ENCODE measurements at regions not wholly inside any gene's neighbourhood (a gene's known extent, or its start where the extent isn't known, plus 50 kb on each side); places are given as distances from the start of the nearest gene placed in this dataset.

DNA sequence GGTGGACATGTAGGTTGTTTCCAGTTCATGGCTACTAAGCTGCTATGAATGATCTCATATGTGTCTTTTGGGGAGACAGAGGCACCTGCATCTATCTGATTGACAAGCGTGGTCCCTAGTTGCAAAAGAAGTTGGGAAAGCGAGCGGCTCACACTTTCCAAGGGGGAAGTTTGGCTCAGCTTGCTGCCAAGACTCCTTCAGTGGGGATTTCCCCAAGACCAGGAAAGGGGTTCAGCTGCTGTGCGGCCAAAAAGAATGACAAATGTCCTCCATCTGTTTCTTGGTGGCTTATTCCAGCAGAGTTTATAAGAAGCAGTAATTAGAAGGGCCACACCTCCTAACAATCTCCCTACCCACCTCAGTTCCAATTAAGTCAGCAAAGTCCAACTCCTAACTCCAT lies 128.5 kb upstream of the GALNT2 start:
- DNase-seq: no peak

GRCh38 chr1:229940684-229941083 lies 126.4 kb upstream of the GALNT2 start:
- no peak for DNase-seq

- DNase-seq: no peak
Measured at GRCh38 chr1:229941160-229941559, 125.9 kb upstream of the GALNT2 start.

DNA sequence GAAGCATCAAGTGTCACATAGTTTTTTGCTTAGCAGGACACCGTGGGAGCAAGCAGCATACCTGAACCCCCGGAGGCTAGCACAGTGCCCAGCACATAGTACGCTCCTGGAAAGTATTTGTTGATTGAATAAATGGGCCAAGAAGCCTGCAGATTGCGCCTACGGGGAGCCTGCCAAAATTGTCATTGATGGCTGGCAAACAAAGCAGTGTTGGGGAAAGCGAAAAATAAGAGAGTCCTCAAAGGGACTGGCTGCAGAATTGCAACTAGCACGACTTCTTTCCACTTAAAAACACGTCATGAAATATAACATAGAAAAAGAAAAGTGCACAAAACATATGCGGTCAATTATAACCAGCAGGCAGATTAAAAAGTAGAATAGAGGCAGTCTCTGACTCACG lies 125.2 kb upstream of the GALNT2 start:
- DNase-seq: no peak

GRCh38 chr1:229942501-229942900 lies 124.5 kb upstream of the GALNT2 start:
- no peak for DNase-seq

DNA sequence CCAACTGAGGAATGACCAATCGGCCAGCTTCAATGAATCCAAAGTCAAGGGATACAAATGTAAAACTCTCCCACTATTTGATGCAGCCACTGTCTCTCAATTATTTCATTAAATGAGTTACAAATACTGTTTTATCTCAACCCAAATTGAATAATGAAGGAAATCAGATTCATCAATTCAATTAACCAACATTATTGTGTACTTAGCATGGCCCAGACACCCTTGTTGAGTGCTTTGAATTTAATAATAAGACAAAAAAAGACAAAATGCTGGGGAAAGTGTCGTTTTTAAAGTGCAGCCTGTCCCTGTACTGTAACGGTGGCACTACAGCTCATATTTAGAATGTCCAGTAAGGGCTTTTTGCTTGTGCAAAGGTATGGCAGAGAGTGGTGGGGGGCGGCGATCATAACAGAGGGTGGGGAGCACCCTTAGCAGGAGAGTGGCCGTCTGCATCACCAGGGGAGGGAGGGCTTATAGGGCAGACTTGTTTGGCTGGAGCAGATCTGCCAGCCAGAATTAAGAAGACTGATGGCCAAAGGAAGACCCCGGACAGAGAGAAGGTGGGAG lies 123.8 kb upstream of the GALNT2 start:
- DNase-seq: no peak

DNA sequence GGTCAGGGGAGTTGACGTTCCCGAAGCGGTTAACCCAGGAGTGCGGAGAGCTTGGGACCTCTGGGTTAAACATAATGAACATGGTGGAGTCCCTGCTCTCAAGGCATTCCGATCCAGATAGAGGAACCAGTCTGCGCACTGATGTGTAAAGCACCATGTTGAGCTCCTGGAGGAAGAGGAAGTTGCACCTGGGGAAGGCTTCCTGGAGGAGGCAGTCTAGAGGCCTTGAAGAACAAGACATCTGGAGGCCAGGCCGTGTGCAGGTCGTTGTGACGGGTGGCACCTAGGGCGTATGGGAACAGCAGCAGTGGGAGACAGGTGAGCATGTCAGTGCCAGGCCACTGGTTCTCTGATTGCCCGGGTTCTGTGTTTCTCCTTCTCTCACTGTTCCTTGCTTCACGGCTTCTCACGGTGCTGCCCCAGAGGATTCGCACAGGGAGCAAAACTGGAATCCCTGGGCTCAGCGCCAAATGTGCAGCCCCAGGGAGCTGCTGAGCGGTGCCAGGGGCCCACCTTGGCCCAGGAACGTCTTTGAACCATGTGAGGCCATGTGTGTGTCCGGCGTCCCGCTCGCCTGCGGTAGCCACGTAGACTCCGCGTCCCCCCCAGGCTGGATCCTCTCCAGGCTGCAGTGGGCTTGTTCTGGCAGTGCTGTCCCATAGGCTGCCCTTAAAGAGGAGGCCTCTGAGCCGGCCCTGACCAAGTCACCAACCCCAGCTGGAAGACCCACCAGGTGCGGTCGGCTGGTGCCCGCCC lies 122.9 kb upstream of the GALNT2 start:
- no peak for DNase-seq

DNA sequence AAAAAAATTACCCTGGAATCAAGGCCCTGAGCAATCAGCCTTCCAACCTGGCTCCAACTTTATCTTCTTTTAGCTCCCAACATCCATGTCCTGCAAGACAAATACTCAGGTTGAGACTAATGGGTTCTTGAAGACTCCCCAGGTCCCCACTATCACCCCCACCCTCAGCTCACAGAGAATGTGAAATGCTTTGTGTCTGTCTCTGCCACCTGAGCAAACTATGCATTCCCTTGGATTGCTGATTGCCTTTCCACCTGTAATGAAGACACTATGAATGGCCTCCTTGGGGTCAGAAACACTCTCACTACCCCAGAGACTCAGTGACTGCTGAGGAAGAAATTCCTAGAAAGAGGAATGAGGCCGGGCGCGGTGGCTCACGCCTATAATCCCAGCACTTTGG lies 121.2 kb upstream of the GALNT2 start:
- no peak for DNase-seq

DNA sequence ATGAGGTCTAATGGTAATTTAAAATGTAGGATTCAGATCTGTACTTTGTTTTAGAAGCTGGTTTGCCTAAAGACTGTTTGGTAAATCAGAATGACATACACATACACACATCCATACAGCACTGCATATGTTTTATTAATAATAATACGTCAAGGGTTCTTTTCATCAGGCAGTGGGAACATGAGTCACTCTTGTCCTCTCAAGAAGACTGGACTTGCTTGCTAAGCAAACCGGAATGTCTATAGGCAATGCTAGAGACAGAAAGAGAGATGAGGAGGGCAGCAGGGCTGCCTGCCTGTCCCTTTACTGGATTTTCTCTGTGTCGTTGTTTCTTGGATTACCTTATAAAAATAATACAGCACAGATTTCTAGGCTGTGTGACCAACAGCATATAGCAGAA lies 119.1 kb upstream of the GALNT2 start:
- DNase-seq: no peak

DNA sequence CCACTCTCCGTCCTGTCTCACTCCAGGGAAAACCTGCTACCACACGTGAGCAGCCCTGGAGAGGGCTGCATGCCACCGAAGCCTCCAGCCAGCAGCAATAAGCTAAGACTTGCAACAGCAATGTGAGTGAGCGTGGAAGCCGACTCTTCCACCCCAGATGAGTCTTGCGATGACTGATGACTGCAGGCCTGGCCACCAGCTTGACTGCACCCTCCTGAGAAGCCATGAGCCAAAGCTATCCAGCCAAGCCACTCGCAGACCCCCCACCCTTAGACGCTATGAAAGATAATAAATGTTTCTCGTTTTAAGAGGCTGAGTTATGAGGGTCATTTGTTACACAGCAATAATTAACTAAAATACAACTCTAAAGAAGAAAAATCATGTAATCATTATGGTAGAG lies 118.6 kb upstream of the GALNT2 start:
- DNase-seq: no peak

DNA sequence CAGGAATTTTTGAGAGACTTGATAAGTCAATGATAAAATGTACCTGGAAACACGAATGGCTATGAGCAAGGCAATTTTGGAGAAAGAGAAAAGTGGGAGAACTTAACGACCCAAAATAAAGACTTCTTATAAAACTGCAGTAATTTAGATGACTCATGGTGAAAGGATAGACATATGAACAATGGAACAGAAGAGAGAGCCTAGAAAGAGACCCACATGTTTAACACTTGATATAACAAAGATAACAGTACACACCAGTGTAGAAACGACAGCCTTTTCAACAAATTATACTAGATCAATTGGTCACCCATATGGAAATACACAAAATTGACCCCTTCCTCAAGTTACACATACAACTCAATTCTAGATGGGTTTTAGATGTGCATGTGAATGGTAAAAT lies 117.5 kb upstream of the GALNT2 start:
- DNase-seq: no peak

GRCh38 chr1:229950020-229950419 lies 117.0 kb upstream of the GALNT2 start:
- DNase-seq: no peak

DNA sequence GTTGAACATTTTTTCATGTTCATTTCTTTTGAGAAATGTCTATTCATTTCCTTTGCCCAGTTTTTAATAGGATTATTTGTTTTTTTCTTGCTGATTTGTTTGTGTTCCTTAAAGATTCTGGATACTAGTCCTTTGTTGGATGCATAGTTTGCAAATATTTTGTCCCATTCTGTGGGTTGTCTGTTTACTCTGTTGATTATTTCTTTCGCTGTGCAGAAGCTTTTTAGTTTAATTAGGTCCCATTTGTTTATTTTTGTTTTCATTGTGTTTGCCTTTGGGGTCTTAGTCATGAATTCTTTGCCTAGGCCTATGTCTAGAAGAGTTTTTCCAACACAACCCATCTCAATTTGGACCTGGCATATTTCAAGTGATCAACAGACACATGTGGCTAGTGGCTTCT lies 116.1 kb upstream of the GALNT2 start:
- no peak for DNase-seq

DNA sequence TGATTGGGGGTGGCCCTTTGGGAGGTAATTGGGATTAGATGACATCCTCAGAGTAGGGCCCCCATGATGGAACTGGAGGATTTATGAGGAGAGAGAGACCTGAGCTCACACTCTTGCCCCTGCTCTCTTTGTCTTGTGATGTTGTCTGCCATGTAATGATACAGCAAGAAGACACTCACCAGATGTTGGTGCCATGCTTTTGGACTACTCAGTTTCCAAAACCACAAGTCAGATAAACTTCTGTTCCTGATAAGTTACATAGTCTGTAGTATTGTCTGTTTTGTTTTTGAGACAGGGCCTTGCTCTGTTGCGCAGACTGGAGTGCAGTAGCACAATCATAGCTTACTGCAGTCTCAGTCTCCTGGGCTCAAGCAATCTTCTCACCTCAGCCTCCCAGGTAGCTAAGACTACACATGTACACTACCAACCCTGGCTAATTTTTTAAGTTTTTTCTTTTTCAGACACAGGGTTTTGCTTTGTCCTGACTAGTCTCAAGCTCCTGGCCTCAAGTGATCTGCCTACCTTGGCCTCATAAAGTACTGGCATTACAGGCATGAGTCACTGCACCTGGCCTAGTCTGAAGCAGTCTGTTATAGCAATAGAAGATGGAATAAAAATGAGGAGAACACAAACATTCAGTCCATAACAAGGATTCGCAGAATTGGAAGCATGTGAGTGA lies 115.0 kb upstream of the GALNT2 start:
- no peak for DNase-seq

DNA sequence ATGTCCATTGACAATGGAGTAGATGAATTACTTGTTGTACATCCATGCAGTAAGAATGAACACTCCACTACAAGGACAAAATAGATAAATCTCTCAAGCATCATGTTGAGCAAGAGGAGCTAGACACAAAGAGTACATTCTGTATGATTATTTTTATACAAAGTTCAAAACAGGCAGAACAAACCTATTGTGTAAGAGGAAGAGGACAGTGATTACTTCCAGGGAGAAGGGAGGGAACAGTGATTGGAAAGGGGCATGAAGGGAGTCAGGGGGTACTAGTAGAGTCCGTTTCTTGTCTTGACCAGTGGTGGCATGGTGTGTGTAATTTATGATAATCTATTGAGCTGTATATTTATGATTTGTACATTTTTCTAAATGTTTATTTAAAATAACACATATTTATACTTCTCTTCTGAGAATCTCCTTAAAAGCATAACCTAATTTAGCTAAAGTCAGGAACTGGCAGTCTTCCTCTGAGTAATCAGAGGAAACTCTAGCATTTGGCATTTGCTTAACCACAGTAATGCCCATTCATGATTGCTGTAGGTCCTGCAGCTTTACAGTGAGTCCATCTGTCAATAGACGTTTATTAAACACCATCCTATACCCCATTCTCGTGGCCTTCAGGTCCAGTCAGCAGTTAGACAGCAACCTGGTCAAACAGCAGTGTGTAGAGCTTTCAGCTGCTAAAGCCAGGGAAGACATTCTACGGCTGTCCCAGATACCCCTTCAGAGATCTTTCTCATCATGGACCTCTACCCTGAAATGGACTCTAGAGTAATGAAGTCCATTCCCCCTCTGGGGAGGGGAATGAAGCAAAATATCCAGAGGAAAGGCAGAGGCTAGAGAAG lies 114.1 kb upstream of the GALNT2 start:
- no peak for DNase-seq

DNA sequence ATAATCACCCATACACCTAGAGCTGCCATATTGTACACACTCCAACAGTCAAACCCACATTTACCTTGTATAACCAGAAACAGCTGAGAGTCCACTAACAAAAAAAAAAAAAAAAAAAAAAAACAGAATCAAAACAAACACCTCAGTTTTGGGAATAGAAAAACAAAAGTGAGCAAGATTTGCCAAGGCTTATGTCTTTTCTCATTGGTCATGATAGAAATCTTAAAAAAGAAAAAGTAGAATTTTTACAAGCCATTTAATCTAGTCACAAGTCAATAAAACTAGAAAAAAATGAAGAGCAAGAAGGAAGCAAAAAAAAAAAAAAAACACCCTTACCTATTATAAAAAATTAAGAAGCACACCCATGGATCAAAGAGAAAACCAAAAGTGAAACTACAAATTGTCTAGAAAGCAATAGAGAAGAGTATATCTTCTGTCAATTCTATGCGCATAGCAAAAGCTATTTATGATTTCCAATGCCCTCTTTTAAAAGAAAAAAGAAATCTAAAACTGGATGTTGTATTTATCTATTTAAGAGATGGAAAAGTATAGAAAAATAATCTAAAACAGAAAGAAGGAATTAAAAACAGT lies 113.2 kb upstream of the GALNT2 start:
- no peak for DNase-seq

DNA sequence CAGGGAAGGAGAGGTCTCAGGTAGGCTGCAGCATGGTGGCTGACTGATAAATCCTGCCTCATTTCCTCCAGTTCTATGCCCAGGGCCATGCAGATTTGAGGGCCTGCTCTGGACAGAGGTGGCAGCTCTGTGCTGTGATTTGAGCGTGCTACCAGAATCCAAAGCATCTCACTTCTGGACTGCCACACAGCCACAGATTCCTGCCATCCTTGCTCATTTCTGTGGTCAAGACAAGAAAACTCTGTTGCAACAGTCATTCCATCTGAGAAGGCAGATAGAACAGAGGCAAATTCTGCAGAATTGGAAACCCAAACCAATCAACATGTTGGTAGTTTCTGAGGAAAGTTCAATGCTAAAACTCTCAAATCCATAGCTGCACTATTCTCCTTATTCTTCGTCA lies 102.8 kb upstream of the GALNT2 start:
- DNase-seq: no peak

DNA sequence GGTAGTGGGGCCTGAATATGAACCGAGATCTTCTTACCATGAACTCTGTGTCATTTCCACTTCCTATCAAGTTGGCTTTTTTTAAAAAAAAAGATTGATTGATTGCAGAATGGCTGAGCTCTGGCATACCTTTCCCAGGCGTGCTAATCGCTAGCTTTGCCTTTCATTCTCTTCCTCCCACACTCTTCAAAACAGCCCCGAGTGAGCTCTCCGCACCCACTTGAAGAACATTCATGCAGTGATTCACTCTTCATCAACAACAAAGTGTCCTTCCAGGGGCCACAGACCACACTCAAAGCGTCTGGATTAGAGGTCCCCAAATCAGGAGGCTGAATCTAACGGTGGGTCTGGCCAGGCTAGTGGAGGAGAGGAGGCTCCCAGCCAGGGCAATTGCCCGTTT lies 96.3 kb upstream of the GALNT2 start:
- no peak for DNase-seq

DNA sequence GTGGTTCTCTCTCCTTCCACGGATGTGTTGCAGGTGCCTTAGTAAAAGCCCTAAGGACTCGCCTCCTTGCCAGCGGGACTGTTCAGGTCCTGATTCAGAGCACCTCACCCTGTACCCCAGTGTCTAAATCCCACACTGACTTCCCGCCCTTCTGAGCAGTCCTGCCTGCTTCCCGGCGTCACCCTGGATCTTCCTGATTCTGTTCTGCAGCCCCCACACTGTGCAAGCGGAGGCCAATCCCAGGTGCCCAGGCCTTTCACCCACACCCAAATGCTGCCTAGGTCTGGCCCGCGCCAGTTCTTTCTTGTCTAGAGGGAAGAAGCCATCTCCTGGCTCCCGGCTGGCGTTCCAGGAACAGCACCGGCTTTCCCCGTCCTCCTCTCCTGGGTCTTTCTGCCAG lies 95.9 kb upstream of the GALNT2 start:
- no peak for DNase-seq

- no peak for DNase-seq
Measured at GRCh38 chr1:229972600-229973296, 94.3 kb upstream of the GALNT2 start.

DNA sequence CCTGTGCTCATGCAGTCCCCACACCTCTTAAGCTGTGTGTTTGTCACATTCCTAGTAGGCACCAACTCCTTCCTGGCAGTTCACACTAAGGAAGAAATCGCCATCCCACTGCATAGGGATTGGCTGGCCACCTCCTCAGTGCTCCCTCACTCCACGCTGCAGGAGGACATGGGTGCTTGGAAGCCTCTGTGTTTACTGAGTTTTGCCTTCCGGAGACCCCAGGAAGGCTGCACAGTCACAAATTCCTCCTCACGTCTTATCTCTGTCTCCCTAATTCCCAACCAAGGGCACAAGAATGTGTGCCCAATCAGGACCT lies 93.8 kb upstream of the GALNT2 start:
- DNase-seq: no peak

DNA sequence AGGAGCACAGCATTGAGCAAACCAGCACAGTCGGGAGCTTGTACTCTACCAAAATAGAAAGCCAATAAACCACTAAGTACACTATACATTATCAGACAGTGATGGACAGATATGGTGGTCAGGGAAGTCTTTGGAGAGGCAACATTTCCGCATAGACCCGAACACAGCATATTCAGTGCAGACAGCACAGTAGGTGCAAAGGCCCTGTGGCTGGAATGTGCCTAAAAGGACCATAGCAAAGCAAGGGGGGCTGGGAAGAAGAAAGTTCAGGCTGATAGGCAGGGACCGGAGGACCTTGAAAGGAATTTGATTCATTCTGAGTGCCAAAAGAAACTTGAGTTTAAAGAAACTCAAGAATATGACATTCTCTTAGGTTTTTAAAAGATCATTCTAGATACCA lies 92.0 kb upstream of the GALNT2 start:
- no peak for DNase-seq

DNA sequence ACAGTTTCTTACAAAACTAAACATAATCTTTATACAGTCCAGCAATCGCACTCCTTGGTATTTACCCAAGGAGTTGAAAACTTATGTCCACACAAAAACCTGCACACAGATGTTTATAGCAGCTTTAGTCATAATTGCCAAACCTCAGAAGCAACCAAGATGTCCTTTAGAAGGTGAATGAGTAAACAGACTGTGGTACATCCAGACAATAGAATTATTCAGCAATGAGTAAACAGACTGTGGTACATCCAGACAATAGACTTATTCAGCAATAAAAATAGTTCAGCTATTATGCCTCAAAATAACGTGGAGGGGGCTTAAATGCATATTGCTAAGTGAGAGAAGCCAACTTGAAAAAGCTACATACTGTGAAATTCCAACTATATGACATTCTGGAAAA lies 87.0 kb upstream of the GALNT2 start:
- no peak for DNase-seq

Measured in activated CD4-positive, alpha-beta T cell treated with anti-CD3 and anti-CD28 coated beads, Interleukin-2, amount 50 U/mL, for 1 hour (primary cell).